PC-9 (cell line): ENCODE measurements at regions not wholly inside any gene's neighbourhood (a gene's known extent, or its start where the extent isn't known, plus 50 kb on each side); places are given as distances from the start of the nearest gene placed in this dataset.

ENCODE experiments used
- BruUV-seq: library from RNA; stranded (reverse); fragments of 400-500 nt; replicated peaks from 2 replicates; lab custom pipeline; 2021; lab: Mats Ljungman, UMichigan
- CTCF ChIA-PET: fragments of 300-600 bp; sonication (Branson Sonifier 250); formaldehyde crosslinking; loops from one replicate; lab custom pipeline; 2022; ENCODE audit warnings: antibody characterized with exemption; lab: Charles Lee
- POLR2A ChIA-PET: fragments of 300-600 bp; sonication (Branson Sonifier 250); formaldehyde crosslinking; loops from one replicate; lab custom pipeline; 2022; ENCODE audit warnings: antibody characterized with exemption; ENCODE audit not compliant: unreplicated experiment; lab: Charles Lee
- DNase-seq, 2 experiments: peaks; one replicate each; pipeline versions ENCODE4 v3.0.0 to v3.0.0-alpha.2; 2015 to 2022; ENCODE audit warnings: mixed read lengths in 1 of 2
- H2AFZ ChIP-seq: fragments of 200-600 bp; sonication (generic); 2 replicates; pipeline ENCODE4 v1.8.1; 2017; ENCODE audit warnings: antibody characterized with exemption
- H3F3A ChIP-seq: fragments of 200-600 bp; sonication (generic); 2 replicates; pipeline ENCODE4 v1.8.1; 2017; ENCODE audit warnings: antibody characterized with exemption, mild to moderate bottlenecking, low read depth; ENCODE audit not compliant: insufficient read depth
- H3K27ac ChIP-seq: fragments of 200-600 bp; sonication (generic); 2 replicates; pipeline ENCODE4 v1.6.1; 2016; ENCODE audit warnings: mixed run types
- H3K27me3 ChIP-seq: fragments of 200-600 bp; sonication (generic); 2 replicates; pipeline ENCODE4 v1.6.1; 2016; ENCODE audit warnings: low read depth, mixed run types; ENCODE audit not compliant: insufficient read depth
- H3K36me3 ChIP-seq: fragments of 200-600 bp; sonication (generic); 2 replicates; pipeline ENCODE4 v1.6.1; 2016; ENCODE audit warnings: low read depth, mixed run types
- H3K4me1 ChIP-seq: fragments of 200-600 bp; sonication (generic); replicated peaks from 2 replicates; pipeline ENCODE4 v1.6.1; 2016; ENCODE audit warnings: mixed run types; ENCODE audit not compliant: insufficient read depth
- H3K4me2 ChIP-seq: fragments of 200-600 bp; sonication (generic); 2 replicates; pipeline ENCODE4 v1.6.1; 2017; ENCODE audit warnings: mixed run types
- H3K4me3 ChIP-seq: fragments of 200-600 bp; sonication (generic); 2 replicates; pipeline ENCODE4 v1.6.1; 2016; ENCODE audit warnings: mixed run types
- H3K79me2 ChIP-seq: fragments of 200-600 bp; sonication (generic); 2 replicates; pipeline ENCODE4 v1.6.1; 2017; ENCODE audit warnings: low read depth, mixed run types
- H3K9me2 ChIP-seq: fragments of 200-600 bp; sonication (generic); 2 replicates; pipeline ENCODE4 v1.8.1; 2017; ENCODE audit warnings: mild to moderate bottlenecking; ENCODE audit not compliant: insufficient read depth
- H3K9me3 ChIP-seq: fragments of 200-600 bp; sonication (generic); 2 replicates; pipeline ENCODE4 v1.8.1; 2016; ENCODE audit warnings: low read depth; ENCODE audit not compliant: insufficient read depth
- H4K20me1 ChIP-seq: fragments of 200-600 bp; sonication (generic); 2 replicates; pipeline ENCODE4 v1.8.1; 2017; ENCODE audit not compliant: insufficient read depth
- CTCF ChIP-seq: fragments of 200-600 bp; sonication (generic); conservative IDR thresholded peaks from 2 replicates; pipeline ENCODE4 v1.6.1; 2017; ENCODE audit warnings: mixed run types, antibody characterized with exemption, mild to moderate bottlenecking, moderate library complexity
- EZH2 ChIP-seq: fragments of 200-600 bp; sonication (generic); IDR thresholded peaks from 2 replicates; pipeline ENCODE4 v1.8.0; 2017; ENCODE audit warnings: antibody characterized with exemption, low read depth
- intact Hi-C: fragments of 100-400 bp; cut with micrococcal nuclease; formaldehyde crosslinking; loops from one replicate; pipeline ENCODE4 v1.10.0; 2022; ENCODE audit not compliant: unreplicated experiment

DNA sequence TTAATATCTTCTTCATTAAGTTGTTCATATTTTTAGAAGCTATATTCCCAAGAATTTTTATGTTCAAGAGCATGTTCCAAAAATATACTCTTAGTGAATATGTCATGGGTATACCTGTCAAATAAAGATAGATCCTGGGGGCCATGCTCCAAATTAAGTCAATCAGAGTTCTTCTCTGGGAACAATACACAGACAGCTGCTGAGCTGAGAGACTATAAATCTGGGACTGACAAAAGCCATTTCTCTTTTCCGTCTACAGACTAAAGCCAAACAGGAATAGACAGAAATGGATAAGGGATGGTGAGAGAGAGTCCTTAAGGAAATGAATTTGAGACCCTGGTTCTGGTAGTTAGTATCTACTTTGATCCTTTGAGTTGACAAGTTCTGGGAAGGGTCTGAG, 465.1 kb upstream of the RASGRP1 start:
- H2AFZ ChIP-seq: no peak overlapping the region
- TF ChIP-seq CTCF (no peak), EZH2 (no peak)
- no peaks in the 10 kb centered on the region for H3K4me1 ChIP-seq
- POLR2A ChIA-PET: no interaction called here
- no peak overlapping the region for H3K27ac ChIP-seq
- no peak overlapping the region for H3K4me2 ChIP-seq
- no peak overlapping the region for H3K4me3 ChIP-seq
- no TSS peak for BruUV-seq
- no peaks in the 10 kb centered on the region for H3K27me3 ChIP-seq
- no peaks in the 10 kb centered on the region for H4K20me1 ChIP-seq
- intact Hi-C loops: no loop called here
- H3K9me3 ChIP-seq: no peaks in the 10 kb centered on the region; the same call in 1 of the 2 replicates
- no peaks in the 10 kb centered on the region for H3K79me2 ChIP-seq
- H3F3A ChIP-seq: no peaks in the 10 kb centered on the region
- DNase-seq: no peak
- no peaks in the 10 kb centered on the region for H3K36me3 ChIP-seq
- H3K9me2 ChIP-seq: no peaks in the 10 kb centered on the region
- CTCF ChIA-PET: no interaction called here

DNA sequence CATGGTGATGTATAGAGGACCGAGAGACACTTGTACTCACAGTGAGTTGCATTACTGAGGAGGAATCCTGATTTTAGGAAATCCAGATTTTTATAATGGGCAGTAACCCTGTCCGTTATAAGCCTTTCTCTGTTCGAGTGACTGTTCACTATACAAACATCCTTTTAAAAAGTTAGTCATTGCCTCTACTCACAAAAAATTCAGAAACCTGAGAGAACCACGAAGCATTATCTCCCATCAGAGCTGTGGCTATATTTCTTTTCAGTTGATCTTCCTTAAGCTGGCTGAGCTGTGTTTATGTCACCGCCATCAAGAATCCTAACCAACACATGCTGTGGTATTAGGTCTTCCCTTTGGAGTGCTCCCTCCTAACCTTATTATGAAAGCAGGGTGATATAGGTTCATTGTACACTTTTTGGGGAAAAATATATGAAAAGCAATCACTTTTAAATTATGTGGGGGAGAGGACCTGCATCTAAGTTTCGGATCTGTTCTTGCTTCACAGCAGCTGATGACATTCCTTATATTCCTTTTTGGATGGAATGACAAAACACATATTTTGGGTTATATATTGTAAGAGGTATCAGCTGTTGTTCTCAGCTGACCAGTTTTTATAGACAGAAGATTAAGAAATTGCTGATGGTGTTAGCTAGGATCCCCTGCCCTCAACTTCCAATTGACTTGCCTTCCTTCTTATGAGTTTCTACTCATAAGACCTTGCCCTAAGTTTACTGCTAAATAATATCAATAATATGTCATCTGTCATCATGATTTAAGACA, 465.9 kb upstream of the RASGRP1 start:
- no peak for TF ChIP-seq CTCF
- TF ChIP-seq EZH2: no peak
- Histone ChIP-seq H3K27ac (no peak overlapping the region), H3F3A (no peaks in the 10 kb centered on the region), H3K27me3 (no peaks in the 10 kb centered on the region), H4K20me1 (no peaks in the 10 kb centered on the region), H2AFZ (no peak overlapping the region), H3K9me2 (no peaks in the 10 kb centered on the region), H3K4me2 (no peak overlapping the region), H3K79me2 (no peaks in the 10 kb centered on the region), H3K9me3 (no peaks in the 10 kb centered on the region; the same call in 1 of the 2 replicates), H3K4me3 (no peak overlapping the region), H3K4me1 (no peaks in the 10 kb centered on the region), H3K36me3 (no peaks in the 10 kb centered on the region)
- no TSS peak for BruUV-seq
- intact Hi-C loops: no loop called here
- ChIA-PET POLR2A (no interaction called here), CTCF (no interaction called here)
- DNase-seq: no peak

DNA sequence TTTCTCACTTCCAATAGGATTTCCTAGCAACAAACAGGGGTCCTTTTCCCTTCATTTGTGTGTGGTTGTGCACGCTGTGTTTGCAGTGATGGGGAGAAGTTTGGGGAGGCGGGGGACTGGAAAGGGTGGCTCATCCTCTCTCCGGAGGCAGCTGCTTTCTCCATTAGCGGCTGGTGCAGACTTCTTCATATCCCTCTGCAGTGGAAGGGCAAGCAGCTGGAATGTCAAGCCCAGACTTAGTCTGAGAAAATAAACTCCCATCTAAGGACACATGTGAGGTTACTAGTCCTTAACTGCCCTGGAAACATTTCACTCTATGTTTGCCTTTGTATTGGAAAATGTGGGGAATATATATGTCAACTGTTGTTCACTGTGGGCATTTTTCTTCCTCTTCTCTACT, 467.0 kb upstream of the RASGRP1 start:
- CTCF ChIA-PET: interaction anchor here (0.6 kb wide), 1 partner anchor 271 kb away, joined by 3 read pairs; no protein-coding TSS in a partner anchor
- Histone ChIP-seq H3K27me3 (no peaks in the 10 kb centered on the region), H3K79me2 (no peaks in the 10 kb centered on the region), H3K27ac (no peak overlapping the region), H3K36me3 (no peaks in the 10 kb centered on the region), H2AFZ (no peak overlapping the region), H3K9me3 (no peaks in the 10 kb centered on the region; the same call in 1 of the 2 replicates), H3K4me3 (no peak overlapping the region), H3K4me1 (no peaks in the 10 kb centered on the region), H3K4me2 (no peak overlapping the region), H4K20me1 (no peaks in the 10 kb centered on the region), H3K9me2 (no peaks in the 10 kb centered on the region), H3F3A (no peaks in the 10 kb centered on the region)
- TF ChIP-seq EZH2 (no peak), CTCF (no peak)
- no peak for DNase-seq
- intact Hi-C loops: no loop called here
- POLR2A ChIA-PET: no interaction called here
- no TSS peak for BruUV-seq
